SIG-M5 treated with dmso at 0.1 percent for 504 hours (cell line): ENCODE measurements at regions not wholly inside any gene's neighbourhood (a gene's known extent, or its start where the extent isn't known, plus 50 kb on each side); places are given as distances from the start of the nearest gene placed in this dataset.
"Not testable (repeated sequence)": the region's sequence is repeated elsewhere in the genome, so short reads cannot be mapped to it uniquely, and the experiment has no call there.

Source experiments
- DNase-seq: peaks from one replicate; lab custom pipeline; 2025; ENCODE audit not compliant: unreplicated experiment; lab: John Stamatoyannopoulos, UW

- no peak for DNase-seq
Observed at GRCh38 chr6:47180633-47181032, 129.1 kb downstream of the TNFRSF21 start.

GRCh38 chr6:47179286-47179685 is 130.4 kb downstream of the TNFRSF21 start:
- DNase-seq = no peak

GRCh38 chr6:47175656-47176055 is 133.5 kb upstream of the ADGRF1 start:
- DNase-seq = no peak

- DNase-seq = no peak
Observed at GRCh38 chr6:47174502-47175023, 132.4 kb upstream of the ADGRF1 start.

- not testable (repeated sequence) for DNase-seq
Observed at GRCh38 chr6:47174063-47174462, 131.9 kb upstream of the ADGRF1 start.

GRCh38 chr6:47173145-47173544 is 131.0 kb upstream of the ADGRF1 start:
- not testable (repeated sequence) for DNase-seq

- DNase-seq = no peak
Observed at GRCh38 chr6:47170617-47170947, 128.4 kb upstream of the ADGRF1 start.

GRCh38 chr6:47169785-47170616 is 127.9 kb upstream of the ADGRF1 start:
- peak; percentile 12 for DNase-seq

- DNase-seq = peak; percentile 91
Observed at GRCh38 chr6:47168180-47168579, 126.0 kb upstream of the ADGRF1 start.

- peak; percentile 80 for DNase-seq
Observed at GRCh38 chr6:47165918-47166317, 123.8 kb upstream of the ADGRF1 start.

- no peak for DNase-seq
Observed at GRCh38 chr6:47164877-47165276, 122.7 kb upstream of the ADGRF1 start.

GRCh38 chr6:47163536-47163935 is 121.4 kb upstream of the ADGRF1 start:
- DNase-seq = no peak

GRCh38 chr6:47162793-47163192 is 120.7 kb upstream of the ADGRF1 start:
- peak; percentile 64 for DNase-seq

- no peak for DNase-seq
Observed at GRCh38 chr6:47162231-47162630, 120.1 kb upstream of the ADGRF1 start.

- peak; percentile 77 for DNase-seq
Observed at GRCh38 chr6:47161176-47161687, 119.1 kb upstream of the ADGRF1 start.

GRCh38 chr6:47160702-47161101 is 118.6 kb upstream of the ADGRF1 start:
- DNase-seq = no peak

GRCh38 chr6:47159763-47160162 is 117.6 kb upstream of the ADGRF1 start:
- no peak for DNase-seq

- DNase-seq = no peak
Observed at GRCh38 chr6:47157653-47158219, 115.6 kb upstream of the ADGRF1 start.

GRCh38 chr6:47157063-47157462 is 114.9 kb upstream of the ADGRF1 start:
- DNase-seq = no peak

GRCh38 chr6:47156196-47156595 is 114.1 kb upstream of the ADGRF1 start:
- DNase-seq = no peak

- peak; percentile 25 for DNase-seq
Observed at GRCh38 chr6:47153404-47153755, 111.2 kb upstream of the ADGRF1 start.

GRCh38 chr6:47152666-47153403 is 110.7 kb upstream of the ADGRF1 start:
- DNase-seq = no peak
